ENCODE measurements at regions not wholly inside any gene's neighbourhood (a gene's known extent, or its start where the extent isn't known, plus 50 kb on each side); places are given as distances from the start of the nearest gene placed in this dataset.

GRCh38 chr12:19886065-19886464 lies 446.8 kb downstream of the AEBP2 start:
- no peak overlapping the region for H3K4me3 ChIP-seq (replicated peaks in 1 of 2; ENCODE audit: low read depth in 1 of 2, low read length in 2 of 2)
- POLR2A ChIA-PET, result no interaction called here
- BruUV-seq (replicated peaks), result no TSS peak
- TF ChIP-seq CBX3 (IDR thresholded peaks at IDR 0.05; ENCODE audit: low read depth), result no peak
- TF ChIP-seq MAX (IDR thresholded peaks at IDR 0.05), result no peak
- no peak for TF ChIP-seq RAD21 (IDR thresholded peaks at IDR 0.05; ENCODE audit: low read depth)
- no peak for TF ChIP-seq TCF7L2 (IDR thresholded peaks at IDR 0.05; ENCODE audit: borderline replicate concordance, extremely low read depth, insufficient read depth, insufficient read length)
- no peak for TF ChIP-seq EZH2 (IDR thresholded peaks at IDR 0.05)
- no peak for TF ChIP-seq ZFX (IDR thresholded peaks at IDR 0.05)
- TF ChIP-seq SRF (IDR thresholded peaks at IDR 0.05; ENCODE audit: low read depth), result no peak
- TF ChIP-seq FOSL1 (IDR thresholded peaks at IDR 0.05; ENCODE audit: low read depth), result no peak
- TF ChIP-seq CTCF (IDR thresholded peaks at IDR 0.05 in 2 of 3, conservative IDR thresholded peaks at IDR 0.05 in 1 of 3; ENCODE audit: borderline replicate concordance in 1 of 3, insufficient read depth in 1 of 3, low read depth in 2 of 3, low read length in 2 of 3), result no peak
- TF ChIP-seq ATF3 (IDR thresholded peaks at IDR 0.05), result no peak
- no peak for TF ChIP-seq EZH2phosphoT487 (IDR thresholded peaks at IDR 0.05; ENCODE audit: borderline replicate concordance)
- TF ChIP-seq POLR2A (IDR thresholded peaks at IDR 0.05; ENCODE audit: borderline replicate concordance, extremely low read depth, insufficient read depth, insufficient read length), result no peak
- no peak for TF ChIP-seq POLR2AphosphoS5 (IDR thresholded peaks at IDR 0.05; ENCODE audit: low read depth, low read length)
- TF ChIP-seq SIN3A (IDR thresholded peaks at IDR 0.05; ENCODE audit: low read depth), result no peak
- TF ChIP-seq ZBTB33 (IDR thresholded peaks at IDR 0.05; ENCODE audit: extremely low read depth, insufficient replicate concordance, low read length), result no peak
- TF ChIP-seq ELF1 (IDR thresholded peaks at IDR 0.05; ENCODE audit: borderline replicate concordance, low read depth), result no peak
- no peak for TF ChIP-seq JUND (IDR thresholded peaks at IDR 0.05)
- TF ChIP-seq ZNF274 (IDR thresholded peaks at IDR 0.05; ENCODE audit: low read depth, low read length), result no peak
- no peak for TF ChIP-seq SP1 (IDR thresholded peaks at IDR 0.05; ENCODE audit: low read depth)
- H3K36me3 ChIP-seq (ENCODE audit: control insufficient read depth in 1 of 2, insufficient read depth in 2 of 2, low read length in 2 of 2), result no peaks in the 10 kb centered on the region
- CTCF ChIA-PET, result no interaction called here
- H3K4me2 ChIP-seq (ENCODE audit: low read length), result no peak overlapping the region
- no peaks in the 10 kb centered on the region for H3K9me2 ChIP-seq (ENCODE audit: insufficient read depth)
- RAD21 ChIA-PET (ENCODE audit: low non-redundant PET in 1 of 2, low total read pairs in 2 of 2, uncharacterized antibody in 2 of 2, unreplicated experiment in 2 of 2), result no interaction called here
- no peak overlapping the region for H2AFZ ChIP-seq (ENCODE audit: low read depth, low read length, poor library complexity, severe bottlenecking)
- H3K27ac ChIP-seq (ENCODE audit: low read depth, low read length), result no peak overlapping the region
- no peaks in the 10 kb centered on the region for H3K4me1 ChIP-seq (ENCODE audit: control insufficient read depth in 1 of 2, insufficient read depth in 2 of 2, low read length in 2 of 2)
- no peaks in the 10 kb centered on the region for H3K9me3 ChIP-seq (ENCODE audit: control insufficient read depth in 1 of 2, insufficient read depth in 1 of 2, low read depth in 1 of 2, low read length in 2 of 2)
- no peaks in the 10 kb centered on the region for H3K27me3 ChIP-seq (ENCODE audit: insufficient read depth, low read length)
- no peaks in the 10 kb centered on the region for H4K20me1 ChIP-seq (ENCODE audit: insufficient read depth)
- H3K79me2 ChIP-seq (ENCODE audit: insufficient read depth, low read length), result no peaks in the 10 kb centered on the region
- ATAC-seq (no peak), DNase-seq (ENCODE audit: low read depth, low spot score) (no peak)
- H3K9ac ChIP-seq (ENCODE audit: low read length), result no peak overlapping the region
- intact Hi-C loops (cut with micrococcal nuclease), result no loop called here
